MM.1S (cell line): ENCODE measurements at regions not wholly inside any gene's neighbourhood (a gene's known extent, or its start where the extent isn't known, plus 50 kb on each side); places are given as distances from the start of the nearest gene placed in this dataset.

ENCODE experiments used
- DNase-seq: peaks from one replicate; pipeline ENCODE4 v3.0.0-alpha.2; 2015
- H2AFZ ChIP-seq: fragments of 300-600 bp; sonication (generic); 2 replicates; pipeline ENCODE4 v1.6.0; 2016; ENCODE audit warnings: antibody characterized with exemption, low read length
- H3F3A ChIP-seq: fragments of 300-600 bp; sonication (generic); 2 replicates; pipeline ENCODE4 v1.6.1; 2016; ENCODE audit warnings: mild to moderate bottlenecking, antibody characterized with exemption, low read length, moderate library complexity, mixed read lengths; ENCODE audit not compliant: insufficient read depth
- H3K27ac ChIP-seq: fragments of 300-600 bp; sonication (generic); 2 replicates; pipeline ENCODE4 v1.5.1; 2016; ENCODE audit warnings: mild to moderate bottlenecking, low read length
- H3K27me3 ChIP-seq: fragments of 300-600 bp; sonication (generic); replicated peaks from 2 replicates; pipeline ENCODE4 v1.6.0; 2016; ENCODE audit warnings: low read length; ENCODE audit not compliant: insufficient read depth
- H3K36me3 ChIP-seq: fragments of 300-600 bp; sonication (generic); replicated peaks from 2 replicates; pipeline ENCODE4 v1.6.1; 2016; ENCODE audit warnings: mild to moderate bottlenecking, low read length, mixed read lengths; ENCODE audit not compliant: insufficient read depth
- H3K4me1 ChIP-seq: fragments of 300-600 bp; sonication (generic); 2 replicates; pipeline ENCODE4 v1.6.1; 2016; ENCODE audit warnings: low read length, mixed read lengths
- H3K4me2 ChIP-seq: fragments of 300-600 bp; sonication (generic); 2 replicates; pipeline ENCODE4 v1.6.0; 2016; ENCODE audit warnings: low read depth, low read length
- H3K4me3 ChIP-seq: fragments of 300-600 bp; sonication (generic); 2 replicates; pipeline ENCODE4 v1.5.1; 2016; ENCODE audit warnings: low read length, mixed read lengths
- H3K79me2 ChIP-seq: fragments of 300-600 bp; sonication (generic); 2 replicates; pipeline ENCODE4 v1.6.1; 2016; ENCODE audit warnings: mixed run types, low read length, mixed read lengths
- H3K9ac ChIP-seq: fragments of 300-600 bp; sonication (generic); 2 replicates; pipeline ENCODE4 v1.6.1; 2016; ENCODE audit warnings: low read length, mixed read lengths
- H3K9me2 ChIP-seq: fragments of 300-600 bp; sonication (generic); replicated peaks from 2 replicates; pipeline ENCODE4 v1.6.1; 2016; ENCODE audit warnings: mild to moderate bottlenecking, low read length, mixed read lengths; ENCODE audit not compliant: insufficient read depth
- H3K9me3 ChIP-seq: fragments of 300-600 bp; sonication (generic); replicated peaks from 2 replicates; pipeline ENCODE4 v1.6.1; 2016; ENCODE audit warnings: mild to moderate bottlenecking, low read length, mixed read lengths; ENCODE audit not compliant: insufficient read depth
- H4K20me1 ChIP-seq: fragments of 300-600 bp; sonication (generic); 2 replicates; pipeline ENCODE4 v1.6.1; 2016; ENCODE audit warnings: mild to moderate bottlenecking, low read length, moderate library complexity, mixed read lengths; ENCODE audit not compliant: insufficient read depth
- CTCF ChIP-seq: fragments of 300-600 bp; sonication (generic); IDR thresholded peaks from 2 replicates; pipeline ENCODE4 v1.5.1; 2016; ENCODE audit warnings: antibody characterized with exemption, low read length, mixed read lengths
- EZH2 ChIP-seq: fragments of 300-600 bp; sonication (generic); optimal IDR thresholded peaks from 2 replicates; pipeline ENCODE3; 2017; ENCODE audit warnings: low read depth, mild to moderate bottlenecking, antibody characterized with exemption, low read length, mixed read lengths
- EZH2phosphoT487 ChIP-seq: fragments of 300-600 bp; sonication (generic); IDR thresholded peaks from 2 replicates; pipeline ENCODE4 v1.6.1; 2018; ENCODE audit warnings: antibody characterized with exemption, low read length

GRCh38 chr3:16697443-16698147 is 92.4 kb upstream of the DAZL start:
- Histone ChIP-seq H3K9ac (no peak overlapping the region), H3K9me3 (no peaks in the 10 kb centered on the region), H4K20me1 (no peaks in the 10 kb centered on the region), H3K27ac (no peak overlapping the region), H3K4me2 (no peak overlapping the region), H3K4me3 (no peak overlapping the region), H3K27me3 (no peaks in the 10 kb centered on the region), H3K4me1 (no peaks in the 10 kb centered on the region), H3F3A (no peaks in the 10 kb centered on the region), H2AFZ (no peak overlapping the region), H3K36me3 (no peaks in the 10 kb centered on the region), H3K9me2 (no peaks in the 10 kb centered on the region), H3K79me2 (no peaks in the 10 kb centered on the region)
- TF ChIP-seq EZH2 (no peak), CTCF (no peak), EZH2phosphoT487 (no peak)
- DNase-seq = no peak

GRCh38 chr3:16700651-16701050 is 95.4 kb upstream of the DAZL start:
- Histone ChIP-seq H3K4me1 (no peaks in the 10 kb centered on the region), H3K9me2 (no peaks in the 10 kb centered on the region), H3K27me3 (no peaks in the 10 kb centered on the region), H3K27ac (no peak overlapping the region), H3K9ac (no peak overlapping the region), H3F3A (no peaks in the 10 kb centered on the region), H2AFZ (no peak overlapping the region), H4K20me1 (no peaks in the 10 kb centered on the region), H3K9me3 (no peaks in the 10 kb centered on the region), H3K36me3 (no peaks in the 10 kb centered on the region), H3K4me3 (no peak overlapping the region), H3K79me2 (no peaks in the 10 kb centered on the region), H3K4me2 (no peak overlapping the region)
- no peak for DNase-seq
- TF ChIP-seq CTCF (no peak), EZH2phosphoT487 (no peak), EZH2 (no peak)

- no peak for DNase-seq
- TF ChIP-seq EZH2 = no peak
- no peak for TF ChIP-seq EZH2phosphoT487
- TF ChIP-seq CTCF = no peak
- H3K4me3 ChIP-seq = no peak overlapping the region
Observed at GRCh38 chr3:16704941-16705340, 99.7 kb upstream of the DAZL start.

More at GRCh38 chr3:16704941-16705340, 99.7 kb upstream of the DAZL start:
- H3K9ac ChIP-seq = no peak overlapping the region
- H4K20me1 ChIP-seq = no peaks in the 10 kb centered on the region
- no peaks in the 10 kb centered on the region for H3K9me3 ChIP-seq
- no peaks in the 10 kb centered on the region for H3K36me3 ChIP-seq
- H3K4me2 ChIP-seq = no peak overlapping the region
- H3F3A ChIP-seq = no peaks in the 10 kb centered on the region
- H3K79me2 ChIP-seq = no peaks in the 10 kb centered on the region
- no peak overlapping the region for H2AFZ ChIP-seq
- H3K9me2 ChIP-seq = no peaks in the 10 kb centered on the region
- no peaks in the 10 kb centered on the region for H3K4me1 ChIP-seq
- H3K27me3 ChIP-seq = no peaks in the 10 kb centered on the region
- no peak overlapping the region for H3K27ac ChIP-seq
